Activated CD4-positive, alpha-beta T cell treated with anti-CD3 and anti-CD28 coated beads for 1 hour (primary cell): ENCODE measurements at regions not wholly inside any gene's neighbourhood (a gene's known extent, or its start where the extent isn't known, plus 50 kb on each side); places are given as distances from the start of the nearest gene placed in this dataset.

Experiments used
- DNase-seq: peaks from one replicate; pipeline ENCODE4 v3.0.0-alpha.2; 2020

- no peak for DNase-seq
Measured at GRCh38 chr2:204191574-204191973, 255.0 kb downstream of the ICOS start.

- no peak for DNase-seq
Measured at GRCh38 chr2:204195498-204195897, 258.9 kb downstream of the ICOS start.

DNA sequence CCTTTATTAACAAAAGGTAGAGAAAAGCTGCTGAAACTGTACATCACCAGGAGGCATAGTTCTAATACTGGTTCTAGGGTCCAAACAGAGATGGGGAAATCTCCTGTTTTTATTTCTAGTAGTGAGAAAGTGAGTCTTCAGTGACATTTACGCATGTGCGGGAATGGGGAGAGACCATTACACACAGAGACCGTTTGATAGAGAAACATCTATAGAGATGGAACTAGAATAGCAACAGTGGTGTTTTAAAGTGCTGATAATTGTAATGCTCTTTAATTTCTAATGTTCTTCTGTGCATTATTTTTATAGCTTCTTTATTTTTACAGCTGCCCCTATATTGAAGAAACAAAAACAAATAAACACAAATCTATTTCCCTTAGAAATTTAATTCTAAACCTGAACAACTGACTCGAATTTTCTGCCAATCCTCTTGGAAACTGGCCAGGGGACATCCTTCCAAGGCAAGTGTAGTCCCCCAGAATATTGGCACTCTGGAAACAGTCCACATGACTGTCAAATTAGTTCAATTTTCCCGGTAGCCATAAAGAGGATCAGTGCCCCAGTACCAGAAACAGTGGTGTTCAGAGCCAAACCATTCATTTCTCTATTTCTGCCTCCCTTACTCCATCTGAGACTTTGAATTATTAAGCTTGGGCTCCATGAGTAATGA is 260.9 kb downstream of the ICOS start:
- DNase-seq, result no peak

GRCh38 chr2:204199357-204199756 is 262.8 kb downstream of the ICOS start:
- DNase-seq, result no peak

DNA sequence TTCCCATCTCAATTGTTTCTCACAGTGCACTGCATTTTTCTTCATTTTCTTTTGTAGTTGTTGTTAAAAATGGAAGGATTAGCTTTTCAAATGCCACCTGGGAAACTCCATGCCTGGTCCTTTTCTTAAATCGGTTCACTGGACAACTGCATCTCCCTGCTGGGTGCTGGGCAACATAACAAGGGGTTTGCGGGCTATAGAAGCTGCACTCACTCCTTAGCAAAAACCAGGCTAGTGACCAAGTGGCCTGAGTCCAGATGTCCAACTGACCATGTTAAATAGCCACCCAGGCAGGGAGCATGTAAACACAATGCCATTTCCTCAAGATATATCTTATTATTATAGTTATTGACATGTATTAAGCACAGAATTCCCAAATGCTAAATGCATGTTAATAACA is 264.9 kb downstream of the ICOS start:
- DNase-seq, result no peak

GRCh38 chr2:204202253-204202652 is 265.7 kb downstream of the ICOS start:
- DNase-seq, result no peak

DNA sequence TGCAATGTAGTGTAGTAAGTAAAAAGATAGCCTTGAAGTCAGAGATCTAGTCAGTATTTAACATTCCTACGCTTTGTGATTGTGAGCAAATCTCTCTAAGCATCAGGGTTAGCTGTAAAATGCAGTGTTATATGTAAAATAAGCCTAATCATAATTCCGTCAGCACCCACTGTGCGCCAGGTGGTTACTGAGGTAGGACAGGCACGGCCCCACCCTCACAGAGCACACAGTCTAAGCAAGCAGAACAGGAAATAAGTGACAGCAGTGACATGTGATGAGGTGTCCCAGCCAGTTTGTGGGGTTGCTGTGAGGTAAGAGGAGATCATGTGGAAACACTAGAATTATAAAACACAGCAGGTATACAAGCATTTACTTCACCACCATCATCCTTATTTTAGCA is 267.1 kb downstream of the ICOS start:
- DNase-seq, result no peak

DNA sequence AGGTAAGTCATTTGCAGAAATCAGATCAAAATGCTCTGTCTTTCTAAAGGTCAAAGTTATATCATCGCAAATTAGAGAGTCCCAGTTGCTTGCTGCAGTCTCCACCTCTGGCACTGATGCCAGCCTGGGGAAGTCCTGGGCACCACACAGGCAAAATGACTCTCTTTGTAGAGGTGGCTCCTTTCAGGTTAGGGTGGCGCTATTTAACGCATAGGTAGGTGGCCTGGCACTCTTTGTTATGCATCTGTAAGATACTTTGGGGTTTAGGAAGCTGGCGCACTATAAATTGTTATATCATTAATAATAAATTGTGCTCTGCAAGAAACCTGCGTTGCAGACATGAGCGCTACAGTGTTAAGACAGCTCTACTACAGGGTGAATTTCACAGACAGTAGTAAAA is 268.5 kb downstream of the ICOS start:
- no peak for DNase-seq

GRCh38 chr2:204205538-204205937 is 269.0 kb downstream of the ICOS start:
- no peak for DNase-seq

GRCh38 chr2:204207866-204208265 is 271.3 kb downstream of the ICOS start:
- no peak for DNase-seq

- no peak for DNase-seq
Measured at GRCh38 chr2:204213588-204213987, 277.0 kb downstream of the ICOS start.

GRCh38 chr2:204218040-204218439 is 281.5 kb downstream of the ICOS start:
- no peak for DNase-seq

GRCh38 chr2:204219196-204219595 is 282.6 kb downstream of the ICOS start:
- DNase-seq, result no peak

GRCh38 chr2:204220896-204221295 is 284.3 kb downstream of the ICOS start:
- DNase-seq, result no peak

- no peak for DNase-seq
Measured at GRCh38 chr2:204223046-204223445, 286.5 kb downstream of the ICOS start.

- no peak for DNase-seq
Measured at GRCh38 chr2:204223544-204223943, 287.0 kb downstream of the ICOS start.

GRCh38 chr2:204225671-204226073 is 289.1 kb downstream of the ICOS start:
- no peak for DNase-seq

DNA sequence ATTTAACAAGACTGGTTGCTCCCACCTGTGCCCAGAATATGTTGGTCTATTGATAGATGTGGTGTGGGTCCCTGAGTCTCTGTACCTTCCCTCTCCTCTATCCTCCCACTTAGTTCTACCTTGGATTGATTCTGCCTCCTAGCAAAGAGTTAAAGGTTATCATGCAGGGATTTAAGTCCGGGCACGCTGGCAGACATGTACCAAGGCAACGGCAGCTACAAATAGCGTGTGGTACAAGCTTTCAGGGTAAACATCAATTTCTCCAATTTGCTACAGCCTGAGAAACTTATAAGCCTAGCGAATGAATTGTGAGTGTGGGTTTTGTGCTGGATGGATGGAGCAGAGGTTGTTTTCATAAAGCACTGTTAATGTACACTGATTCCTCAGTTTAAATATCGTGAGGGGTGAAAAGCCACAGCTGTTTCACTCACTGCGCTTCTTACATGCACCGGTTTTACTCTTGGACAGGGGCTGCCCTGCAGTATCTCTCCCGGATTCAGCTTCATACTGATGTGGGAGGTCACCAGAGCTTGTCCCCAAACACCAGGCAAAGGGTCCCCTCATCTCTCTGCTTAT is 289.8 kb downstream of the ICOS start:
- no peak for DNase-seq

GRCh38 chr2:204228169-204228886 is 291.8 kb downstream of the ICOS start:
- DNase-seq, result no peak

- no peak for DNase-seq
Measured at GRCh38 chr2:204234248-204234647, 297.7 kb downstream of the ICOS start.

- DNase-seq, result no peak
Measured at GRCh38 chr2:204234879-204235278, 298.3 kb downstream of the ICOS start.

GRCh38 chr2:204237416-204237815 is 300.9 kb downstream of the ICOS start:
- DNase-seq, result no peak

GRCh38 chr2:204239411-204240165 is 303.0 kb downstream of the ICOS start:
- DNase-seq, result no peak

DNA sequence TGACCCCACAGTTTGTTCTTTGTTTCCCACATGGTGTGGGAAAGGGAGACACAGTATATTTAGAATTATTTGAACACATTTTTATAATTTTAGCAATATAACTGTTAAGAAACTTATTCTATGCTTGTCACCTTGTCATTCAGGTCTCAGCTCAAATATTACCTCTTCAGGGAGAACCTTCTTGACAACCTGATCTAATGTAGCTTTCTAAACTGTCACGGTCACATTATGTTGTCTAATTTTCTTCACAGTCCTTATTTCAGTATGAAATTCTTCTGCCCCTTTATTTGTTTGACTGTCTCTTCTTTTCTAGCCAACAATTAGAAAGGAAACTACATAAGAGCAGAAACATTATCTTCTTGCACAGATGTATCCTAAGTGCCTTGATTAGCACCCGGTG is 304.3 kb upstream of the PARD3B start:
- no peak for DNase-seq
